ENCODE measurements at regions not wholly inside any gene's neighbourhood (a gene's known extent, or its start where the extent isn't known, plus 50 kb on each side); places are given as distances from the start of the nearest gene placed in this dataset.

GRCh38 chr2:21519412-21519811, 395.6 kb downstream of the TDRD15 start:
- no peak overlapping the region for H3K4me3 ChIP-seq
- H3K27me3 ChIP-seq: no peaks in the 10 kb centered on the region
- H3K9me3 ChIP-seq: no peaks in the 10 kb centered on the region
- no peaks in the 10 kb centered on the region for H3K36me3 ChIP-seq
- H3K4me1 ChIP-seq: no peaks in the 10 kb centered on the region
- no peak overlapping the region for H3K27ac ChIP-seq
- DNase-seq: no peak
- intact Hi-C loops (cut with DNase I; ENCODE audit: low total_unique reads): no loop called here
- TF ChIP-seq CTCF (IDR thresholded peaks at IDR 0.05): no peak

DNA sequence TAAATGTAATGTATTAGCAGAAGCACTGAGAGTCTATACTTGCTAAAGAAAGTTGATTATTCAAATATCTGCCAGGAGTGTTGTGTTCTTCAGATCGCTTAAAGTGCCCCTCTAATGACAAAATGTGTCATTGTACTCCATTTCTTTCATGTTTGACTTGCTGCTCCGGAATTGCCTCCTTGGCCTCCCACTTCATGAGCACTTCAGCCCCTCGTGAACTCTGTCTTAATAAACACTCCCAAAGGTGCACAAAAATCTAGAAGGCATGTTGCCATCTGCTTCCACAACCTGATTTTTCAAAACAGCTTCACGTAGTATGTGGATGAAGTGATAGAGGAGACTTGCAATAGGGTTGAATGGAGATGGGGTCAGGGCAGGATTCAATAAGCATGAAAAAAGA, 396.1 kb downstream of the TDRD15 start:
- intact Hi-C loops (cut with DNase I; ENCODE audit: low total_unique reads): no loop called here
- no peaks in the 10 kb centered on the region for H3K9me3 ChIP-seq
- H3K4me1 ChIP-seq: no peaks in the 10 kb centered on the region
- no peaks in the 10 kb centered on the region for H3K27me3 ChIP-seq
- H3K36me3 ChIP-seq: no peaks in the 10 kb centered on the region
- no peak overlapping the region for H3K27ac ChIP-seq
- DNase-seq: no peak
- no peak overlapping the region for H3K4me3 ChIP-seq
- TF ChIP-seq CTCF (IDR thresholded peaks at IDR 0.05): no peak

GRCh38 chr2:21535826-21536225, 412.1 kb downstream of the TDRD15 start:
- no peak for DNase-seq
- intact Hi-C loops (cut with DNase I; ENCODE audit: low total_unique reads): no loop called here
- Histone ChIP-seq H3K27me3 (no peaks in the 10 kb centered on the region), H3K4me1 (no peaks in the 10 kb centered on the region), H3K27ac (no peak overlapping the region), H3K4me3 (no peak overlapping the region), H3K9me3 (peaks cover 0 to 17% (median 14%) of the 10 kb centered on the region in 3 donors), H3K36me3 (no peaks in the 10 kb centered on the region)
- TF ChIP-seq CTCF (IDR thresholded peaks at IDR 0.05): no peak

- DNase-seq: no peak
- Histone ChIP-seq H3K9me3 (peaks cover 0 to 14% (median 14%) of the 10 kb centered on the region in 3 donors), H3K4me1 (no peaks in the 10 kb centered on the region), H3K4me3 (no peak overlapping the region), H3K27me3 (no peaks in the 10 kb centered on the region), H3K27ac (no peak overlapping the region), H3K36me3 (no peaks in the 10 kb centered on the region)
- intact Hi-C loops (cut with DNase I; ENCODE audit: low total_unique reads): no loop called here
- no peak for TF ChIP-seq CTCF (IDR thresholded peaks at IDR 0.05)
Observed at GRCh38 chr2:21539685-21540084, 415.9 kb downstream of the TDRD15 start.

- TF ChIP-seq CTCF (IDR thresholded peaks at IDR 0.05): no peak
- intact Hi-C loops (cut with DNase I; ENCODE audit: low total_unique reads): no loop called here
- Histone ChIP-seq H3K4me3 (no peak overlapping the region), H3K9me3 (no peaks in the 10 kb centered on the region), H3K27me3 (no peaks in the 10 kb centered on the region), H3K36me3 (no peaks in the 10 kb centered on the region), H3K4me1 (no peaks in the 10 kb centered on the region), H3K27ac (no peak overlapping the region)
- no peak for DNase-seq
Observed at GRCh38 chr2:21543630-21544029, 419.9 kb downstream of the TDRD15 start.

DNA sequence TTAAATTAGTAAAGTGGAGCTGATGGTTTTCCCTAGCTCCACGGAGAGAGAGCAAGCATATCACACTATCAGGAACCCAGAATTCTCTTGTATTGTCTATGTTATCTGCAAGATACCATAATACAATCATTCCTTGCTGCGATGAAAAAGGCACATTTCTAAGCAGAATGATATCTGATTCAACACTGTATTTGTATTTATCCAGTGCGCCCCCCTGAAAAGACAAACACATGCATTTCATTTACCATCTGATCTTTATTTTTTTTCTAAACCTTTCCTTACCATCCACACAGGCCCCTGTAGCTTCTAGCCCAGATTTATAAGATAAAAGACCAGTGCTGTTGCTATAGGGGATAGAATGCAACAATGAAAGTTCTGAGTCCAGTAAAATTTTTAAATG, 420.6 kb downstream of the TDRD15 start:
- no peak overlapping the region for H3K27ac ChIP-seq
- DNase-seq: no peak
- no peaks in the 10 kb centered on the region for H3K4me1 ChIP-seq
- no peak for TF ChIP-seq CTCF (IDR thresholded peaks at IDR 0.05)
- intact Hi-C loops (cut with DNase I; ENCODE audit: low total_unique reads): no loop called here
- H3K9me3 ChIP-seq: no peaks in the 10 kb centered on the region
- H3K27me3 ChIP-seq: no peaks in the 10 kb centered on the region
- no peak overlapping the region for H3K4me3 ChIP-seq
- H3K36me3 ChIP-seq: no peaks in the 10 kb centered on the region
